CD14-positive monocyte (primary cell): ENCODE measurements at regions not wholly inside any gene's neighbourhood (a gene's known extent, or its start where the extent isn't known, plus 50 kb on each side); places are given as distances from the start of the nearest gene placed in this dataset.

ENCODE experiments used
- DNase-seq, 3 donors: peaks; one replicate each; pipeline ENCODE4 v3.0.0-alpha.2; 2011 to 2022
- H2AFZ ChIP-seq: 2 replicates; pipeline ENCODE4 v1.6.0; 2012; ENCODE audit warnings: mild to moderate bottlenecking, low read depth, low read length, inconsistent platforms; ENCODE audit not compliant: insufficient read depth, poor library complexity, severe bottlenecking
- H3K27ac ChIP-seq, 2 donors: 1 replicate in 1 of 2; 2 replicates in 1 of 2; pipeline ENCODE4 v1.5.1; 2012 to 2013; ENCODE audit warnings: low read length in 2 of 2, control low read depth in 1 of 2, inconsistent platforms in 1 of 2, low read depth in 1 of 2, mild to moderate bottlenecking in 1 of 2
- H3K27me3 ChIP-seq, 2 donors: one replicate each; pipeline versions ENCODE4 v1.6.0 to v1.6.1; 2011 to 2013; ENCODE audit warnings: low read length in 2 of 2; ENCODE audit not compliant: control insufficient read depth in 2 of 2, insufficient read depth in 2 of 2
- H3K36me3 ChIP-seq, 2 donors: replicated peaks in 1 of 2; 1 replicate in 1 of 2; 2 replicates in 1 of 2; pipeline versions ENCODE4 v1.5.1 to v1.6.1; 2012 to 2013; ENCODE audit warnings: low read length in 2 of 2, control low read depth in 1 of 2, inconsistent platforms in 1 of 2, mild to moderate bottlenecking in 1 of 2; ENCODE audit not compliant: insufficient read depth in 2 of 2, control insufficient read depth in 1 of 2
- H3K4me1 ChIP-seq, 2 donors: 1 replicate in 1 of 2; 2 replicates in 1 of 2; pipeline versions ENCODE4 v1.5.1 to v1.6.1; 2012 to 2013; ENCODE audit warnings: low read length in 2 of 2, control low read depth in 1 of 2, inconsistent platforms in 1 of 2, mild to moderate bottlenecking in 1 of 2, moderate library complexity in 1 of 2; ENCODE audit not compliant: insufficient read depth in 2 of 2, control insufficient read depth in 1 of 2
- H3K4me2 ChIP-seq: replicated peaks from 2 replicates; pipeline ENCODE3; 2012; ENCODE audit warnings: low read length, moderate library complexity, mild to moderate bottlenecking; ENCODE audit not compliant: poor library complexity, severe bottlenecking; ENCODE audit errors: extremely low read depth
- H3K4me3 ChIP-seq, 3 experiments: fragments of 200-600 bp in 1 of 3; sonication (generic) in 1 of 3; replicated peaks in 1 of 3; 1 replicate in 2 of 3; 2 replicates in 1 of 3; pipeline ENCODE4 v1.5.1; 2011 to 2013; ENCODE audit warnings: low read length in 3 of 3, mild to moderate bottlenecking in 3 of 3, control low read depth in 2 of 3, low read depth in 2 of 3, inconsistent platforms in 1 of 3, moderate library complexity in 1 of 3
- H3K79me2 ChIP-seq: 2 replicates; pipeline ENCODE4 v1.6.0; 2012; ENCODE audit warnings: mild to moderate bottlenecking, control low read depth, inconsistent platforms, low read length, moderate library complexity; ENCODE audit not compliant: insufficient read depth
- H3K9ac ChIP-seq: 2 replicates; pipeline ENCODE4 v1.6.0; 2017; ENCODE audit warnings: low read length, mild to moderate bottlenecking; ENCODE audit not compliant: insufficient read depth, poor library complexity, severe bottlenecking
- H3K9me3 ChIP-seq, 2 donors: replicated peaks in 1 of 2; 1 replicate in 1 of 2; 2 replicates in 1 of 2; pipeline versions ENCODE4 v1.5.1 to v1.6.1; 2012 to 2013; ENCODE audit warnings: low read length in 2 of 2, control low read depth in 1 of 2; ENCODE audit not compliant: control insufficient read depth in 1 of 2, insufficient read depth in 1 of 2
- H4K20me1 ChIP-seq: 2 replicates; pipeline ENCODE4 v1.6.0; 2012; ENCODE audit warnings: mild to moderate bottlenecking, low read length, control low read depth, moderate library complexity; ENCODE audit not compliant: insufficient read depth
- H3K27ac Mint-ChIP-seq, 7 donors: one replicate each; pipeline ENCODE4 v1.8.0; 2020; ENCODE audit warnings: mild to moderate bottlenecking in 7 of 7, mixed read lengths in 7 of 7, moderate library complexity in 6 of 7, inconsistent platforms in 2 of 7
- H3K27me3 Mint-ChIP-seq, 3 donors: one replicate each; pipeline ENCODE4 v1.8.0; 2021 to 2022; ENCODE audit warnings: low read depth in 3 of 3, mild to moderate bottlenecking in 3 of 3, mixed read lengths in 3 of 3, moderate library complexity in 3 of 3, inconsistent platforms in 1 of 3
- H3K36me3 Mint-ChIP-seq, 2 donors: one replicate each; pipeline ENCODE4 v1.8.0; 2020; ENCODE audit warnings: mixed read lengths in 2 of 2, inconsistent platforms in 1 of 2, mild to moderate bottlenecking in 1 of 2
- H3K4me1 Mint-ChIP-seq: one replicate; pipeline ENCODE4 v1.8.0; 2020; ENCODE audit warnings: mild to moderate bottlenecking, mixed read lengths
- H3K4me3 Mint-ChIP-seq, 2 donors: one replicate each; pipeline ENCODE4 v1.8.0; 2020; ENCODE audit warnings: mild to moderate bottlenecking in 2 of 2, mixed read lengths in 2 of 2, moderate library complexity in 1 of 2
- H3K9me3 Mint-ChIP-seq, 7 donors: one replicate each; pipeline ENCODE4 v1.8.0; 2020 to 2022; ENCODE audit warnings: mixed read lengths in 7 of 7, mild to moderate bottlenecking in 6 of 7, moderate library complexity in 6 of 7, inconsistent platforms in 2 of 7
- CTCF ChIP-seq: fragments of 200-600 bp; IDR thresholded peaks from one replicate; pipeline ENCODE4 v1.8.0; 2022; ENCODE audit warnings: antibody characterized with exemption, mild to moderate bottlenecking
- WGBS: methylation state at CpG from one replicate; pipeline ENCODE4 v1.1.5; 2013; ENCODE audit warnings: missing lambda C conversion rate; ENCODE audit not compliant: insufficient coverage; 5-methylcytosine and 5-hydroxymethylcytosine counted together
- intact Hi-C, 2 donors: fragments of 100-400 bp; cut with micrococcal nuclease; formaldehyde crosslinking; loops; one replicate each; pipeline versions ENCODE4 v1.15.0 to v1.15.1; 2023

GRCh38 chr15:62608369-62608768 lies 434.2 kb upstream of the TPM1 start:
- peaks cover 0 to 3% (median 0%) of the 10 kb centered on the region in 7 donors for H3K9me3 Mint-ChIP-seq
- H3K27ac Mint-ChIP-seq = peak overlapping the region in 1 of 7 donors; percentile 4
- H3K4me3 Mint-ChIP-seq = no peak overlapping the region
- no peak for TF ChIP-seq CTCF
- H3K4me1 Mint-ChIP-seq = no peaks in the 10 kb centered on the region
- H3K9me3 ChIP-seq = no peaks in the 10 kb centered on the region
- no peaks in the 10 kb centered on the region for H3K79me2 ChIP-seq
- H3K27me3 Mint-ChIP-seq = peaks cover 2 to 5% (median 5%) of the 10 kb centered on the region in 3 donors
- H3K4me3 ChIP-seq = no peak overlapping the region
- H3K27me3 ChIP-seq = no peaks in the 10 kb centered on the region
- WGBS = 93% methylated on average over 6 of the region's 6 CpGs
- no peaks in the 10 kb centered on the region for H3K36me3 ChIP-seq
- no peak overlapping the region for H2AFZ ChIP-seq
- no peak overlapping the region for H3K9ac ChIP-seq
- no peak overlapping the region for H3K27ac ChIP-seq
- H3K4me2 ChIP-seq = no peak overlapping the region
- DNase-seq = no peak
- intact Hi-C loops = no loop called here
- no peaks in the 10 kb centered on the region for H3K4me1 ChIP-seq
- no peaks in the 10 kb centered on the region for H4K20me1 ChIP-seq
- H3K36me3 Mint-ChIP-seq = no peaks in the 10 kb centered on the region

- Histone ChIP-seq H3K4me3 (no peak overlapping the region), H3K27me3 (no peaks in the 10 kb centered on the region), H3K4me2 (no peak overlapping the region), H3K9ac (no peak overlapping the region), H3K9me3 (no peaks in the 10 kb centered on the region), H3K27ac (no peak overlapping the region), H3K79me2 (no peaks in the 10 kb centered on the region), H4K20me1 (no peaks in the 10 kb centered on the region), H2AFZ (no peak overlapping the region), H3K36me3 (no peaks in the 10 kb centered on the region), H3K4me1 (no peaks in the 10 kb centered on the region)
- H3K27me3 Mint-ChIP-seq = peaks cover 2 to 5% (median 5%) of the 10 kb centered on the region in 3 donors
- WGBS = 86% methylated on average over 2 of the region's 6 CpGs
- intact Hi-C loops = no loop called here
- no peaks in the 10 kb centered on the region for H3K4me1 Mint-ChIP-seq
- peaks cover 0 to 3% (median 0%) of the 10 kb centered on the region in 7 donors for H3K9me3 Mint-ChIP-seq
- no peak for TF ChIP-seq CTCF
- H3K36me3 Mint-ChIP-seq = no peaks in the 10 kb centered on the region
- no peak for DNase-seq
- no peak overlapping the region for H3K27ac Mint-ChIP-seq
- no peak overlapping the region for H3K4me3 Mint-ChIP-seq
Measured at GRCh38 chr15:62610265-62610869, 432.2 kb upstream of the TPM1 start.
